ENCODE measurements at regions not wholly inside any gene's neighbourhood (a gene's known extent, or its start where the extent isn't known, plus 50 kb on each side); places are given as distances from the start of the nearest gene placed in this dataset.

DNA sequence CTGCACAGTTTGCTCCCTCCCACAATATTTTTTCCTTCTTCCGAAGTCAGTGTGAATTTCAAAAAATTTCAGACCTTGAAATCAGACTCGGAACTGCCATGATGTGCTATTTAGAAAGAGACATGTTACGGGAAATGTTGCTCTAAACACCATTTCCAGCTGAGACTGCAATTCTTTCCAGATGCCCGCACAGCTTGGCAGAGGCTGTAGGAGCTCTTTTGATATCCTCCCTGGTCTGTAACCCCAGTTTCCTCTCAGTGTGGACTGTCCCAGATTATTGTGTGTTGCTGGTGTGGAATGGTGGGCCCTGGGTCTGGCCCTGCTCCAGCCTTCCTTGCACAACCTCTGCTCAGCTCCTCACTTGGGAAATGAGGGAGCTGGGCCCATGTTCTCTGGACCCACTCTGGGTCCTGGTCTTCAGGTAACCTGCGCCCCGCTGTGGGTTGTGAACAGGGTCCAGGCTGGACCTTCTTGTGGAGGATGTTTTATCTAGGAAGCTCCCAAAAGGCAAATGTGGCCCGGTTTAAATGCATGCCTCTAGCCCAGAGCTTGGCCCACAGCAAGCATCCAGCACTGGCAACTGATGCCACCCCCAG lies 172.8 kb upstream of the CXCL12 start:
- TF ChIP-seq, protein P1, sequence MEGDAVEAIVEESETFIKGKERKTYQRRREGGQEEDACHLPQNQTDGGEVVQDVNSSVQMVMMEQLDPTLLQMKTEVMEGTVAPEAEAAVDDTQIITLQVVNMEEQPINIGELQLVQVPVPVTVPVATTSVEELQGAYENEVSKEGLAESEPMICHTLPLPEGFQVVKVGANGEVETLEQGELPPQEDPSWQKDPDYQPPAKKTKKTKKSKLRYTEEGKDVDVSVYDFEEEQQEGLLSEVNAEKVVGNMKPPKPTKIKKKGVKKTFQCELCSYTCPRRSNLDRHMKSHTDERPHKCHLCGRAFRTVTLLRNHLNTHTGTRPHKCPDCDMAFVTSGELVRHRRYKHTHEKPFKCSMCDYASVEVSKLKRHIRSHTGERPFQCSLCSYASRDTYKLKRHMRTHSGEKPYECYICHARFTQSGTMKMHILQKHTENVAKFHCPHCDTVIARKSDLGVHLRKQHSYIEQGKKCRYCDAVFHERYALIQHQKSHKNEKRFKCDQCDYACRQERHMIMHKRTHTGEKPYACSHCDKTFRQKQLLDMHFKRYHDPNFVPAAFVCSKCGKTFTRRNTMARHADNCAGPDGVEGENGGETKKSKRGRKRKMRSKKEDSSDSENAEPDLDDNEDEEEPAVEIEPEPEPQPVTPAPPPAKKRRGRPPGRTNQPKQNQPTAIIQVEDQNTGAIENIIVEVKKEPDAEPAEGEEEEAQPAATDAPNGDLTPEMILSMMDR (IDR thresholded peaks at IDR 0.05) = no peak
- TF ChIP-seq POLR2A (IDR thresholded peaks at IDR 0.05) = no peak

Data from esophagus squamous epithelium (tissue), 4 donors.